ENCODE measurements at regions not wholly inside any gene's neighbourhood (a gene's known extent, or its start where the extent isn't known, plus 50 kb on each side); places are given as distances from the start of the nearest gene placed in this dataset.

DNA sequence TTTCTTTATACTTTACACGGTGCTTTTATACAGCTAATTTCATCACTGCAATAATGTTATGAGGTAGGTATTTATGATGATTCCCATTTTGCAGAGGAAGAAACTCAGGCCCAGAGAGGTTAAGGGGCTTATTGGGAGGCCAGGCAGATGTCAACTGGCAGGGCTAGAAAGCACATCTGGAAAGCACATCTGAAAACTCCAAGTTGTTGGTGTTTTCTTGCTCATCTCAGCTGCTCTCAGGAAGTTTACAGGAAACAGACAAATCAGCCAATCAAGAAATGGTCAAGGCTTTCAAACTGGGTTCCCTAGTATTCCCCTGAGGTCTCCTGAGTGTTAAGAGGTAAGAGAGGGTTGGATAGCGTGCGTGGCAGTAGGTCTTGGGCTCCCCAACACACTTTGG is 124.1 kb upstream of the MED13L start:
- H3K4me3 ChIP-seq (ENCODE audit: low read depth, low read length) = no peak overlapping the region

DNA sequence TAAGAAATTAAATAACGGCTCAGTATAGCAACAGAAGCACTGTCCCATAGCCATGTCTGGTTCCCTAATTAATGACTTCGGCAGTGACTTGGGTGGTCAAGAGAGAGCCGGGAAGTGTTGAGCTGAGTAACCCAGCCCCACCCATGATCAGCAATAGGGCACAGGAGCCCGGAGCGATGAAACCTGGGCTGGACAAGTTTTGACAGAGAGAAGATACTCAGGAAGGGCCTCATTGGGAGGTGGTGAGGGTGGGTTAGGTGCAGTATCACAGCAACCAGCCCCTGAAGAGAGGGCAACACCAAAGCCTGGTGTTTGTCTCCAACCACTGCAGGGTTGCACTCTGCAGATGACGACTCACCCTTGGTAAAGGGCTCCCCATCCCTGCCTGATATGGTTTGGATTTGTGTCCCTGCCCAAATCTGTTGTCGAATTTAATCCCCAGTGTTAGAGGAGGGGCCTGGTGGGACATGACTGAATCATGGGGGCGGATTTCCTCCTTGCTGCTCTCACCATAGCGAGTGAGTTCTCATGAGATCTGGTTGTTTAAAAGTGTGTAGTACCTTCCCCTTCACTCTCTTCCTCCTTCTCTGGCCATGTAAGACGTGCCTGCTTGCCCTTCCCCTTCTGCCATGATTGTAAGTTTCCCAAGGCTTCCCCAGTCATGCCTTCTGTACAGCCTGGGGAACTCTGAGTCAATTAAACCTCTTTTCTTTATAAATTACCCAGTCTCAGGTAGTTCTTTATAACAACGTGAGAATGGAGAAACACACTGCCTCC is 124.9 kb upstream of the MED13L start:
- H3K4me3 ChIP-seq (ENCODE audit: low read depth, low read length) = no peak overlapping the region

DNA sequence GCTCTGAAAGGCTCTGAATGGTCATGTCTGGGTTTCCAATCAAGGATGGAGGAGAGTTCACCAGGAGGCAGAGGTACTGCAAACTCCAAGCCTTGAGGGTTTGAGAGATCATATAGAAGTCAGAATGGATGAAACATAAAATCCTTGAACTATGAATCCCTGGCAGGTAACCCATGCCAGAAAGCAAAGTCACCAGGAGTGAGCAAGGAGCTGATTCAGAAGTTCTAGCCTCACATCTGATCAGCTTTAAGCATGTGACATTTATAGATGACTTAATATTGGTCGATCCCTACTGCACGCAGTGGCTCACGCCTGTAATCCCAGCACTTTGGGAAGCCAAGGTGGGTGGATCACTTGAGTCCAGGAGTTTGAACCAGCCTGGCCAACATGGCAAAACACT is 126.1 kb upstream of the MED13L start:
- no peak overlapping the region for H3K4me3 ChIP-seq (ENCODE audit: low read depth, low read length)

- H3K4me3 ChIP-seq (ENCODE audit: low read depth, low read length) = no peak overlapping the region
Observed at GRCh38 chr12:116404247-116404646, 126.8 kb upstream of the MED13L start.

- no peak overlapping the region for H3K4me3 ChIP-seq (ENCODE audit: low read depth, low read length)
Observed at GRCh38 chr12:116404913-116405611, 127.6 kb upstream of the MED13L start.

DNA sequence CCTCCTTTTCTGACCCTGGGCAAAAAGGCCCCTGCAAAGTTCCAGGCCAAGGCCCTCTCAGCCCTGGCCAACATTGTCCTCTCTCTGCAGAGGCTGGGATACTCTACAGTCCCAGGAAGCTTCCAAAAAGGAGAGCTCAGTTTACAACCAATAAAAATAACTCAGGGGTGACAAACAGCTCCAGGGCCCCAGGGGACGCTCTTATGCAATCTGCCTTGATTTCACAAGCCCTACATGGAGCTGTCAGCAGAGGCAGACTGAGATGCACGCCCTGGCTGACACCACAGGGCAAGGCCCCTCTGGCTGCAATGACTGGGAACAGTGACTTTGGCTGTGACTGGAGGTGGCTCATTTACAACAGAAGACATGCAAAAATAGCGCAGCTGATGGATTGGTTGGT is 129.0 kb upstream of the MED13L start:
- H3K4me3 ChIP-seq (ENCODE audit: low read depth, low read length) = no peak overlapping the region

DNA sequence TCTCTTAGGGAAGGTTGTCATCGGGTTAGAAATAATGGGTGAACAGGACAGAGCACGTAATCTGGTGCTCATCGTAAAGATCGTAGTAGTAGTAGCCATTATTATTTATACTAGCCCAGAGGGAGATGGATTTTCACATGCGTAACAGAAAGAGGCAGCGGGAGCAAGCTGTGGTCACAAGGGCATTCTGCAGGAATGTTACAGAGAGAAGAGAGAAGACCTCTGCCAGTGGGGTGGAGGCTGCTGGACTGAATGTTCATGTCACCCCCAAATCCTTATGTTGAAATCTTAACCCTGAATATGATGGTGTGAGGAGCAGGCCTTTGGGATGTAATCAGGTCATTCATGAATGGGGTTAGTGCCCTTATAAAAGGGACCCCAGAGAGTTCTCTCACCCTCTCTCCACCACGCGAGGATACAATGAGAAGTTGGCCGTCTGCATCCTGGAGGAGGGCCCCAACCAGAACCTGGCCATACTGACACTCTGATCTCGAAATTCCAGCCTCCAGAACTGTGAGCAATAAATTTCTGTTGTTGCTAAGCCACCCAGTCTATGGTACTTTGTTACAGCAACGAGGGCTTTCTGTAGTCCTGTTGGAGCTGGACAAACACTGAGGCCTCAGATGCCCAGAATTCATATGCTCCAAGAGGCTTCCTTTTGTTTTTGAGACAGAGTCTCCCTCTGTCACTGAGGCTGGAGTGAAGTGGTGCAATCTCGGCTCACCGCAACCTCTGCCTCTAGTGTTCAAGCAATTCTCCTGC is 131.2 kb upstream of the MED13L start:
- no peak overlapping the region for H3K4me3 ChIP-seq (ENCODE audit: low read depth, low read length)

DNA sequence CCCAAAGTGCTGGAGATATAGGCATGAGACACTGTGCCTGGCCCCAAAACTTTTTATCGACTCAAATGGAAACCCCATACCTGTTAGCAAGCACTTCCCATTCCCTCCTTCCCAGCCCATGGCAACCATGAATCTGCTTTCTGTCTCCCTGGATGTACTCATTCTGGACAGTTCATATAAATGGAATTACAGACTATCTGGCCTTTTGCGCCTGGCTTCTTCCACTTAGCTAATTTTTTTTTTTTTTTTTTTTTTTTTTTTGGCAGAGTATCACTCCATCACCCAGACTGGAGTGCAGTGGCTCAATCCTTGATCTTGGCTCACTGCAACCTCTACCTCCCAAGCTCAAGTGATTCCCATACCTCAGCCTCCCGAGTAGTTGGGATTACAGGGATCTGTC is 134.5 kb upstream of the MED13L start:
- H3K4me3 ChIP-seq (ENCODE audit: low read depth, low read length) = no peak overlapping the region

DNA sequence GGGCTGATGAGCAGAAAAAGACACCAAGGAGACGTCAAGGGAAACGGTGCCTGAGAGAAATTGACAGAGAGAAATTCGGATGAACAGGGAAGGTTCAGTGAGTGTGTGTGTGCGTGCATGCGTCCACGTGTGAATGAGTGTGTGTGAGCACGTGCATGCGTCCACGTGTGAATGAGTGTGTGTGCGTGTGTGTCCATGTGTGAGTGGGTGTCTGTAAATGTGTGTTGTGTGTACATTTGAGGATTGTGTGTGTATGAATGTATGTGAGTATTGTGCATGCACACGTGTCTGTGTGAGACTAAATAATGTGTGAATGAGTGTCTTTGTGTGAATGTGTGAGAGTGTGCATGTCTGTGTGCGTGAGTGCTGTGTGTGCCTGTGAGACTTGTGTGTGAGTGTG is 137.4 kb upstream of the MED13L start:
- no peak overlapping the region for H3K4me3 ChIP-seq (ENCODE audit: low read depth, low read length)

- H3K4me3 ChIP-seq (ENCODE audit: low read depth, low read length) = no peak overlapping the region
Observed at GRCh38 chr12:116415408-116416108, 138.1 kb upstream of the MED13L start.

DNA sequence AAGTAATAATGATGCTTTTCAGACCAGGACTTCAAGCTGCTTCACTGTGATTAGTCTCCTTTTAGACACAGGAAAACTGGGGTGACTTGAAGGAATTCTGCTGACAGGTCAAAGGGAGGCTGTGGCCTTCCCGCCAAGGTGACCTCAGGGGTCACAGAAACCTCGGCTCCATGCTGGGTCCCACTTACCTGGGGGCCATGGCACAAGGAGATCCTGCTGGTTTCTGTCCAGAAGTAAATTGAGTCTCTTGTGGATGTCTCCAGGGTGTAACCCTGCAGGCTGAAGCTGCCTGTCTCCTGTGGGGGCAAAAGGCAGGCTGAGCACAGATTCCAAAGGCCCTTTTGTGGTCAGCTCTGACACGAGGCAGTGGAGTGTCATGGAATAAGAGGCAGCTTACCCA is 138.7 kb upstream of the MED13L start:
- H3K4me3 ChIP-seq (ENCODE audit: low read depth, low read length) = no peak overlapping the region

- H3K4me3 ChIP-seq (ENCODE audit: low read depth, low read length) = no peak overlapping the region
Observed at GRCh38 chr12:116418551-116418950, 140.6 kb upstream of the MAP1LC3B2 start.

- no peak overlapping the region for H3K4me3 ChIP-seq (ENCODE audit: low read depth, low read length)
Observed at GRCh38 chr12:116420227-116420880, 138.8 kb upstream of the MAP1LC3B2 start.

DNA sequence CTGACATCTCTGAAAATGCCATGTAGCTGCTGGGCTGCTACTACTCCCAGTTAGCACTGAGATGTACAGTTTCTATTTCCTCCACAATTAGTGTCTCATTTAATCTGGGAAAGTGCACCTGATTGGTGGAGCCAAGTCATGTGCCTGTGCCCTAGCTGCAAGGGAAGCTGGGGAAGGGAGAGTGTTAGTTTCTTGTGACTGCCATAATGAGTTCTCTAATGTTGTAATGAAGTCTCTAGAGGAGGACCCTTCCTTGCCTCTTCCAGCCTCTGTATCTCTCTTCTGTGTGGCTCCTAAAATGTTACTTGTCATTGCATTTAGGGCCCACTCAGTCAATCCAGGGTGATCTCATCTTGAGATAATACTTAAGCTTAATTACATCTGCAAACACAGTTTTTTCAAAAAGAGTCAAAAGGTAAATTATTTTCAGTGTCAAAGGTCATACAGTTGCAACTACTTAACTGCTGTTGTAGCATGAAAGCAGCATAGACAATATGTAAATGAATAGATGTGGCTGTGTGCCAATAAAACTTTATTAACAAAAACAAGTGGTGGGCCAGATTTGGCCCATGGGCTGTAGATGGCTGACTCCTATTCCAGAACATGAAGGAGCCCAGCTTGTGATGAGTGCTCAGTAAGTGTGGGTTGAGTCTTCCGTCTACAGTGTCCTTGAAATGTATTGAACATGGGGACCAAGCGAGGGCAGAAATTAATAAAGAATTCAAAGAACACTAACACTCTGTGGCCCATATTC is 137.2 kb upstream of the MAP1LC3B2 start:
- H3K4me3 ChIP-seq (ENCODE audit: low read depth, low read length) = no peak overlapping the region

GRCh38 chr12:116423094-116423493 is 136.1 kb upstream of the MAP1LC3B2 start:
- no peak overlapping the region for H3K4me3 ChIP-seq (ENCODE audit: low read depth, low read length)

DNA sequence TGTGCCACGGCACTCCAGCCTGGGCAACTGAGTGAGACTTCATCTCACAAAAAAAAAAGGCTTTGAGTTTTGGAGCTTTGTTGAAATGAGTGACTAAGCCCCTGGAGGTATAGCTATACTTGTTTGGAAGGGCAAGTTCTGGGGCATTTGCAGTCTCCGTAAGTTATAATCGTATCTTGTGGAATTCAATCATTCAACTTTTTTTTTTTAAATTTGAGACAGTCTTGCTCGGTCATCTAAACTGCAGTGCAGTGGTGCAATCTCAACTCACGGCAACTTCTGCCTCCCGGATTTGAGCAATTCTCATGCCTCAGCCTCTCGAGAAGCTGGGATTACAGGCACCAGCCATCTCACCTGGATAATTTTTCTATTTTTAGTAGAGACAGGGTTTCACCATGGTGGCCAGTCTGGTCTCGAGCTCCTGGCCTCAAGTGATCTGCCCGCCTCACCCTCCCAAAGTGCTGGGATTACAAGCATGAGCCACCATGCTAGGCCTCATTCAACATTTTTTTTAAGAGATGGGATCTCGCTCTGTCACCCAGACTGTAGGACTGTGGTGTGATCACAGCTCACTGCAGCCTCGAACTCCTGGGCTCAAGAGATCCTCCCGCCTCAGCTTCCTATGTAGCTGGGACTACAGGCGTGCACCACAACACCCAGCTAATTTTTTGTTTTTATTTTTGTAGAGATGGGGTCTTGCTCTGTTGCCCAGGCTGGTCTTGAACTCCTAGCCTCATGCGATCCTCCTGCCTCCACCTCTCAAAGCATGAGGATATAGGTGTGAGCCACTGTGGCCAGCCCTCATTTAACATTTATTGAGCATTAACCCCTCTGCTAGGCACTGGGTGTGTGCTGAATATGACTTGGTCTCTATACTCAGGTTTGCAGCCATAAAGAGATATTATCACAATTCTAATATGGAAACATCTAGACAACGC is 133.7 kb upstream of the MAP1LC3B2 start:
- no peak overlapping the region for H3K4me3 ChIP-seq (ENCODE audit: low read depth, low read length)

GRCh38 chr12:116426391-116427136 is 132.6 kb upstream of the MAP1LC3B2 start:
- no peak overlapping the region for H3K4me3 ChIP-seq (ENCODE audit: low read depth, low read length)
